ENCODE measurements at regions not wholly inside any gene's neighbourhood (a gene's known extent, or its start where the extent isn't known, plus 50 kb on each side); places are given as distances from the start of the nearest gene placed in this dataset.

- TF ChIP-seq CTCF (IDR thresholded peaks at IDR 0.05) (no peak), RAD21 (IDR thresholded peaks at IDR 0.05; ENCODE audit: low read length) (no peak), POLR2AphosphoS5 (IDR thresholded peaks at IDR 0.05; ENCODE audit: low read depth, low read length) (no peak), YY1 (IDR thresholded peaks at IDR 0.05; ENCODE audit: low read depth) (no peak), JUND (IDR thresholded peaks at IDR 0.05) (no peak)
- TF ChIP-seq, protein P1, sequence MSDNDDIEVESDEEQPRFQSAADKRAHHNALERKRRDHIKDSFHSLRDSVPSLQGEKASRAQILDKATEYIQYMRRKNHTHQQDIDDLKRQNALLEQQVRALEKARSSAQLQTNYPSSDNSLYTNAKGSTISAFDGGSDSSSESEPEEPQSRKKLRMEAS (IDR thresholded peaks at IDR 0.05; ENCODE audit: low read depth): no peak
- TF ChIP-seq, protein P2, sequence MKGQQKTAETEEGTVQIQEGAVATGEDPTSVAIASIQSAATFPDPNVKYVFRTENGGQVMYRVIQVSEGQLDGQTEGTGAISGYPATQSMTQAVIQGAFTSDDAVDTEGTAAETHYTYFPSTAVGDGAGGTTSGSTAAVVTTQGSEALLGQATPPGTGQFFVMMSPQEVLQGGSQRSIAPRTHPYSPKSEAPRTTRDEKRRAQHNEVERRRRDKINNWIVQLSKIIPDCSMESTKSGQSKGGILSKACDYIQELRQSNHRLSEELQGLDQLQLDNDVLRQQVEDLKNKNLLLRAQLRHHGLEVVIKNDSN (IDR thresholded peaks at IDR 0.05; ENCODE audit: borderline replicate concordance, low read depth): no peak
Measured at GRCh38 chrX:39431893-39432292, 630.6 kb downstream of the MID1IP1 start.
